Spinal cord (tissue), 9 donors: ENCODE measurements at regions not wholly inside any gene's neighbourhood (a gene's known extent, or its start where the extent isn't known, plus 50 kb on each side); places are given as distances from the start of the nearest gene placed in this dataset.
"Not testable (repeated sequence)": the region's sequence is repeated elsewhere in the genome, so short reads cannot be mapped to it uniquely, and the experiment has no call there.

Experiments
- DNase-seq, 6 donors: peaks; one replicate each; pipeline versions ENCODE4 v3.0.0 to v3.0.0-alpha.2; 2013 to 2015; ENCODE audit warnings: low spot score in 6 of 6, low read depth in 4 of 6
- H3K27ac ChIP-seq: one replicate; pipeline ENCODE4 v1.5.1; 2013; ENCODE audit warnings: low read depth, low read length, control low read depth
- H3K27me3 ChIP-seq: one replicate; pipeline ENCODE4 v1.6.1; 2013; ENCODE audit warnings: low read length; ENCODE audit not compliant: control insufficient read depth, insufficient read depth
- H3K36me3 ChIP-seq: one replicate; pipeline ENCODE4 v1.6.1; 2013; ENCODE audit warnings: low read length; ENCODE audit not compliant: control insufficient read depth, insufficient read depth
- H3K4me1 ChIP-seq: one replicate; pipeline ENCODE4 v1.6.1; 2013; ENCODE audit warnings: low read length; ENCODE audit not compliant: control insufficient read depth, insufficient read depth
- H3K4me3 ChIP-seq: one replicate; pipeline ENCODE4 v1.5.1; 2013; ENCODE audit warnings: low read depth, low read length, control low read depth
- H3K9me3 ChIP-seq: one replicate; pipeline ENCODE4 v1.6.1; 2013; ENCODE audit warnings: low read length; ENCODE audit not compliant: control insufficient read depth, insufficient read depth
- WGBS: methylation state at CpG from one replicate; pipeline ENCODE4 v1.1.5; 2013; ENCODE audit warnings: missing lambda C conversion rate; ENCODE audit not compliant: insufficient coverage; 5-methylcytosine and 5-hydroxymethylcytosine counted together
- donor health status: healthy.

DNA sequence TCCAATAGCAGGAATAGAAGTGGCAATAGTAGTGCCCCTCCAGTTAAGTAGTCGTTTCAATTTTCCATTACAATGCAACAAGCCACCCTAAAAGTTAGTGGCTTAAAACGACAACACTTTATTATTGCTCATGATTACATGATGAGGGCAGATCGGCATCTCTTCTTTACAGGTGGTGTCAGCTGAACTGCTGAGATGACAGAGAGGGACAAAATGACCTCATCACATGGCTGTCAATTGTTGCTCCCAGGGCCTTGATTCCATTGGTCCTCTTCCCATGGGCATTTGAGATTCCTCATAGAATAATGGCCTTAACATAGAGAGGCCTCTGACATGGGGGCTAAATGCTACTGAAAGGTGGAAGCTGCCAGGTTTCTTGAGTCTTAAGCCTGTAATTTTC is 679.8 kb upstream of the KLHL1 start:
- Histone ChIP-seq H3K4me1 (no peaks in the 10 kb centered on the region), H3K27me3 (no peaks in the 10 kb centered on the region), H3K9me3 (no peaks in the 10 kb centered on the region), H3K4me3 (no peak overlapping the region), H3K36me3 (no peaks in the 10 kb centered on the region), H3K27ac (no peak overlapping the region)
- WGBS, result no CpG with 5 or more reads among the region's 3 CpGs
- DNase-seq, result no peak

- Histone ChIP-seq H3K36me3 (no peaks in the 10 kb centered on the region), H3K4me3 (no peak overlapping the region), H3K9me3 (no peaks in the 10 kb centered on the region), H3K4me1 (no peaks in the 10 kb centered on the region), H3K27me3 (no peaks in the 10 kb centered on the region), H3K27ac (no peak overlapping the region)
- peak in 2 of 6 donors; percentile 62 to 72 for DNase-seq
- no CpG with 5 or more reads among the region's 3 CpGs for WGBS
Measured at GRCh38 chr13:70784207-70784989, 676.1 kb upstream of the KLHL1 start.

- Histone ChIP-seq H3K27me3 (no peaks in the 10 kb centered on the region), H3K4me3 (no peak overlapping the region), H3K36me3 (no peaks in the 10 kb centered on the region), H3K27ac (no peak overlapping the region), H3K4me1 (no peaks in the 10 kb centered on the region), H3K9me3 (no peaks in the 10 kb centered on the region)
- WGBS, result no CpG with 5 or more reads among the region's 1 CpG
- DNase-seq, result peak in 1 of 6 donors; percentile 75
Measured at GRCh38 chr13:70769817-70770216, 661.6 kb upstream of the KLHL1 start.

GRCh38 chr13:70758932-70759331 is 650.7 kb upstream of the KLHL1 start:
- no peaks in the 10 kb centered on the region for H3K36me3 ChIP-seq
- WGBS, result 100% methylated on average over 1 of the region's 4 CpGs
- no peaks in the 10 kb centered on the region for H3K4me1 ChIP-seq
- no peak for DNase-seq
- H3K27ac ChIP-seq, result no peak overlapping the region
- H3K9me3 ChIP-seq, result no peaks in the 10 kb centered on the region
- no peaks in the 10 kb centered on the region for H3K27me3 ChIP-seq
- no peak overlapping the region for H3K4me3 ChIP-seq

- Histone ChIP-seq H3K27me3 (no peaks in the 10 kb centered on the region), H3K36me3 (no peaks in the 10 kb centered on the region), H3K9me3 (no peaks in the 10 kb centered on the region), H3K27ac (no peak overlapping the region), H3K4me1 (no peaks in the 10 kb centered on the region), H3K4me3 (no peak overlapping the region)
- no peak for DNase-seq
Measured at GRCh38 chr13:70756088-70756487, 647.8 kb upstream of the KLHL1 start.

DNA sequence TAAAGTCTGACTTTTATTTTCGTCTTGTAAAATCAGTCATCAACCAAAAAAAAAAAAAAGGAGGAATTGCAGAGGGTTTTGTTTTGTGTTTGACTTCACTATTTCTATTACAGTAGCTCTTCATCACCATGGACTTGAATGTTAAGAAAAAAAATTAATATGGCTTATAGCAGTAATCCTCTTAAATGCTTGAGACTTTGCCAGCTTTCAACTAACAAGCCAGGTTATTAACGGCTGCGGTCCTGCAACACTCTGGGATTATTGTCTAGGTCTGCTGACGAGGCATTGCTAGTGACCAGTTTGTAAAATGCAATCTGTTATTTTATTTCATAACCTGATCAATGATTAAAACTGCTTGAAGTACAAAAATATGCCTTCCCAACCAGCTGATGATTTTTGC is 647.2 kb upstream of the KLHL1 start:
- H3K4me1 ChIP-seq, result no peaks in the 10 kb centered on the region
- no peaks in the 10 kb centered on the region for H3K36me3 ChIP-seq
- H3K4me3 ChIP-seq, result no peak overlapping the region
- peak in 2 of 6 donors; percentile 16 to 43 for DNase-seq
- H3K27ac ChIP-seq, result no peak overlapping the region
- WGBS, result no CpG with 5 or more reads among the region's 4 CpGs
- no peaks in the 10 kb centered on the region for H3K27me3 ChIP-seq
- H3K9me3 ChIP-seq, result no peaks in the 10 kb centered on the region

DNA sequence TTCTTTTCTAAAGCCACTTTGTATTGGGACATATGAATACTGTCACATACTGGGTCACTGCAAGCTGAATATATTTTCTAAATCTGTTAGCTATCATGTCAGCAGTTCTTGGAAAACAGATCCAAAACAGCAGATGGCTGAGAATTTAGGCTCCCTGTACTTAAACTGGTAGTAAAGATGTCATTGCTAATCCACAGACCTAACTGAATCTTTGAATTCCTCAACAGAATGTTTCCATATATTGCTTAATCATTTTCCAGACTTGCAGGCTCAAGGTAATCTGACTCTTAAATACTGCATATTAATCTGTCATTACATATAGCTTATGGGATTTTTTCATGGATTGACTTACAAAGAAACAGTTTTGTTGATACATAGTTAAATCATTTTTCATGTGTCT is 639.0 kb upstream of the KLHL1 start:
- Histone ChIP-seq H3K4me3 (no peak overlapping the region), H3K27ac (no peak overlapping the region), H3K9me3 (no peaks in the 10 kb centered on the region), H3K36me3 (no peaks in the 10 kb centered on the region), H3K4me1 (no peaks in the 10 kb centered on the region), H3K27me3 (no peaks in the 10 kb centered on the region)
- DNase-seq, result peak in 2 of 6 donors; percentile 34 to 77

DNA sequence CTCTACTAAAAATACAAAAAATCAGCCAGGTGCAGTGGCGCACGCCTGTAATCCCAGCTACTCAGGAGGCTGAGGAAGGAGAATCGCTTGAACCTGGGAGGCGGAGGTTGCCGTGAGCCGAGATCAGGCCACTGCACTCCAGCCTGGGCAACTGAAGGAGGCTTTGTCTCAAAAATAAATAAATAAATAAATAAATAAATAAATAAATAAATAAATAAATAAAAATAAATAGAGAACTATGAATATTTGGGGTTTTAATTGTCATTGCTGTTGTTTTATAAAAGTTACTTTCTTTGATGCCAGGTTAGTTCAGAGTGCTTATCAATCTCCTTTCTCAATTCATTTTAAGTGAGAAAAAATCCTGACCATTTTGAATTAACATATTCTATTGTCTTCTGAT is 638.2 kb upstream of the KLHL1 start:
- not testable (repeated sequence) for H3K4me1 ChIP-seq, DNase-seq, H3K27me3 ChIP-seq, H3K27ac ChIP-seq, H3K9me3 ChIP-seq, H3K4me3 ChIP-seq, H3K36me3 ChIP-seq
- WGBS, result no CpG with 5 or more reads among the region's 6 CpGs

- Histone ChIP-seq H3K27ac (no peak overlapping the region), H3K4me3 (no peak overlapping the region), H3K4me1 (no peaks in the 10 kb centered on the region), H3K36me3 (no peaks in the 10 kb centered on the region), H3K27me3 (no peaks in the 10 kb centered on the region), H3K9me3 (no peaks in the 10 kb centered on the region)
- DNase-seq, result no peak
- WGBS, result no CpG with 5 or more reads among the region's 1 CpG
Measured at GRCh38 chr13:70736622-70737317, 628.5 kb upstream of the KLHL1 start.

DNA sequence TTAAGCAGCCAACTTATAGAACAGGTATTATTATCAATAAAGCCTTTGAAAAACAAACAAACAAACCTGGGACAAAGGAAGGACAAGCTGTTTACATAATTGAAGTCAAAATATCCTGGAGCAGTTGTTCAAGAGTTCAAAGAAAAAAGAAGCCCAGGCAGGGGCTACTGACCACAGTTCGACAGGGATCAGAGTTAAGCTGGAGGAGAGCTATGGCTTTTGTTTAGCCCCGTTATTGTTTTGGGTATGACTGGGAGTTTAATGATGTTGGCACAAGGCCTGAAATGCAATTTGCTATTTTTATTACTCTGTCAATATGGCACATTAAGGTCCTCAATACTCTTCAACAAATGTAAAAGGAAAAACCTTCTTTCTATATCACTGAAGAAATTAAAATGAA is 624.4 kb upstream of the KLHL1 start:
- H3K4me1 ChIP-seq, result no peaks in the 10 kb centered on the region
- DNase-seq, result peak in 1 of 6 donors; percentile 6
- no peak overlapping the region for H3K4me3 ChIP-seq
- H3K9me3 ChIP-seq, result no peaks in the 10 kb centered on the region
- 25% methylated on average over 1 of the region's 2 CpGs for WGBS
- no peaks in the 10 kb centered on the region for H3K36me3 ChIP-seq
- H3K27ac ChIP-seq, result no peak overlapping the region
- no peaks in the 10 kb centered on the region for H3K27me3 ChIP-seq
